ENCODE measurements at regions not wholly inside any gene's neighbourhood (a gene's known extent, or its start where the extent isn't known, plus 50 kb on each side); places are given as distances from the start of the nearest gene placed in this dataset.
"Not testable (repeated sequence)": the region's sequence is repeated elsewhere in the genome, so short reads cannot be mapped to it uniquely, and the experiment has no call there.

DNA sequence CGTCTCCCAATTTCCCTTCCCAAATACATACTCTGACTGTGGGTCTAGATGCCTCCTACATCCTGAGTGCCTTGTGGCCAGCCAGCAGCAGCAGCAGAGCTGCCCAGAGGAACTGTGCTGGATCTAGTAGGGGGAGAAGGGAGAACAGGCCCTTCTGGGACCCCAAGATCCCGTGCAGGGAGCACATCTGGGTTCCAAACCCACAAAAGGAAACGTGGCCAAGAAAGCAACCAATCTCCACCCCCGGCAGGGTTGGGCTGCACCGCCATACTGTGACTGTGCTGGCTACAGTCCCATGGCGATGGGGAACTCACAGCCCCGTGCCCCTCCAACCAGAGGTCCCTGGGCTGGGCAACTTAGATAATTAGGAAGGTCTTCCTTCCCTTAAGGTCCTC lies 86.3 kb downstream of the PPCDC start:
- H3K4me1 ChIP-seq: peaks cover 14% of the 10 kb centered on the region
- intact Hi-C loops (cut with DNase I): no loop called here
- DNase-seq: no peak
- TF ChIP-seq, protein P1, sequence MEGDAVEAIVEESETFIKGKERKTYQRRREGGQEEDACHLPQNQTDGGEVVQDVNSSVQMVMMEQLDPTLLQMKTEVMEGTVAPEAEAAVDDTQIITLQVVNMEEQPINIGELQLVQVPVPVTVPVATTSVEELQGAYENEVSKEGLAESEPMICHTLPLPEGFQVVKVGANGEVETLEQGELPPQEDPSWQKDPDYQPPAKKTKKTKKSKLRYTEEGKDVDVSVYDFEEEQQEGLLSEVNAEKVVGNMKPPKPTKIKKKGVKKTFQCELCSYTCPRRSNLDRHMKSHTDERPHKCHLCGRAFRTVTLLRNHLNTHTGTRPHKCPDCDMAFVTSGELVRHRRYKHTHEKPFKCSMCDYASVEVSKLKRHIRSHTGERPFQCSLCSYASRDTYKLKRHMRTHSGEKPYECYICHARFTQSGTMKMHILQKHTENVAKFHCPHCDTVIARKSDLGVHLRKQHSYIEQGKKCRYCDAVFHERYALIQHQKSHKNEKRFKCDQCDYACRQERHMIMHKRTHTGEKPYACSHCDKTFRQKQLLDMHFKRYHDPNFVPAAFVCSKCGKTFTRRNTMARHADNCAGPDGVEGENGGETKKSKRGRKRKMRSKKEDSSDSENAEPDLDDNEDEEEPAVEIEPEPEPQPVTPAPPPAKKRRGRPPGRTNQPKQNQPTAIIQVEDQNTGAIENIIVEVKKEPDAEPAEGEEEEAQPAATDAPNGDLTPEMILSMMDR (IDR thresholded peaks at IDR 0.05): no peak
- ATAC-seq: no peak
- H3K27me3 ChIP-seq: no peaks in the 10 kb centered on the region
- no peak overlapping the region for H3K27ac ChIP-seq
- peaks cover 9% of the 10 kb centered on the region for H3K9me3 ChIP-seq
- H3K4me3 ChIP-seq: no peak overlapping the region
- no peaks in the 10 kb centered on the region for H3K36me3 ChIP-seq

DNA sequence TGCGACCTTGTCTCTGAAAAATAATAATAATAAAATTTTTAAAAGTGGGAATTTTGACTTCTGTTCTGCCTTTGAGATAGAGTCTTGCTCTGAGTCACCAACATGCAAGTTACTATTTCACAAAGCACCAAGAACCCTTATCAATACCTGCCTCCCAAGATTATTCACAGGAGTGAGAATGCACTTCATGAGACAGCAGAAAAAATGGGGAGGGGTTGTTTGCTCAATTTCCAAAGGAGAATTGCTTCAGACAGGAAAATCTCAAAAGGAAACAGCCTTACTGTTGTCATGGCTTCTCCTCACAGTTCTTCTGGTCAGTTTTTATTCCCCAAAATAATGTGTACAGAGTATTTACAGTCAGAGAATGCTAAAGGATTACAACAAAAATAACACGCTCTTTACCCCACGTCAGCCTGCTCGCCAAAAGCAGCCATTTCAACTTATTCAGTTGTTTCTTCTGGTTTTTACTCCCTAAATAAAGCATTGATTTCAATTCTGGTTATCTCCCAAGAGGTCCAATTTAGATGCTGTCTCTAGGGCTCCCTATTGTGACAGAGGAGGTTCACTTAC lies 89.0 kb downstream of the PPCDC start:
- peaks cover 7% of the 10 kb centered on the region for H3K4me1 ChIP-seq
- no peak overlapping the region for H3K4me3 ChIP-seq
- TF ChIP-seq, protein P1 (IDR thresholded peaks at IDR 0.05): no peak
- intact Hi-C loops (cut with DNase I): no loop called here
- ATAC-seq: no peak
- no peaks in the 10 kb centered on the region for H3K27me3 ChIP-seq
- no peaks in the 10 kb centered on the region for H3K36me3 ChIP-seq
- H3K9me3 ChIP-seq: peaks cover 9% of the 10 kb centered on the region
- DNase-seq: no peak
- no peak overlapping the region for H3K27ac ChIP-seq

DNA sequence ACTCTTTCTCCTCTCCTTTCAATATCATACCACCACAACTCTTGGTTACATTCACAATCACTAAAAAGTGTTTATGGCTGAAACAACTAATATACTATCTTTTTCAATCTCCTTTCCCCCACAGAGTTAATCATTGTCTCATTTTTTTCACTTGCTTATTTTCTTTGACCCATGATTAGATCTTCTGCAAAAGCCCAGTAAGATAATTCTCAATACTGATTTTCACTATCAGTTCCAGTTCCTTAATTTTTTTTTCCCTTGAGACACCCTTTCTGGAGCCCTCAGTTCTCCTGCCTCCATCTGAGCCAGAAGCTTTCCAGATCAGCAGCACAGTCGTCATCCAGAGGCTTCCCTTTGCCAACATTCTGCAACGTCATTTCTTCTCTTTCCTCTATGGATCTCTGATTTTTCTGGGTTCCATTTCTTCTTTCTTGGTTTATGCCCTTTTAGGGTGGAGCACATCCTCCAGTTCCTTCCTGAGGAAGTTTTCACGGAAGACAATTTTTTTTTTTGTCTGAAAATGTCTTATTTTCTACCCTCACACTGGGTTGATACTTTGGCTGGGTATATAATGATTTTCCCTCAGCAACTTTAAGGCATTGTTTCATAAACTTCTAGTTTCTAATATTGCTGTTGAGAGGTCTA lies 88.7 kb upstream of the C15orf39 start:
- peaks cover 4% of the 10 kb centered on the region for H3K4me1 ChIP-seq
- H3K36me3 ChIP-seq: no peaks in the 10 kb centered on the region
- ATAC-seq (peak; percentile 34), DNase-seq (no peak)
- H3K9me3 ChIP-seq: peaks cover 9% of the 10 kb centered on the region
- intact Hi-C loops (cut with DNase I): no loop called here
- no peaks in the 10 kb centered on the region for H3K27me3 ChIP-seq
- H3K4me3 ChIP-seq: no peak overlapping the region
- TF ChIP-seq, protein P1 (IDR thresholded peaks at IDR 0.05): no peak
- H3K27ac ChIP-seq: no peak overlapping the region

DNA sequence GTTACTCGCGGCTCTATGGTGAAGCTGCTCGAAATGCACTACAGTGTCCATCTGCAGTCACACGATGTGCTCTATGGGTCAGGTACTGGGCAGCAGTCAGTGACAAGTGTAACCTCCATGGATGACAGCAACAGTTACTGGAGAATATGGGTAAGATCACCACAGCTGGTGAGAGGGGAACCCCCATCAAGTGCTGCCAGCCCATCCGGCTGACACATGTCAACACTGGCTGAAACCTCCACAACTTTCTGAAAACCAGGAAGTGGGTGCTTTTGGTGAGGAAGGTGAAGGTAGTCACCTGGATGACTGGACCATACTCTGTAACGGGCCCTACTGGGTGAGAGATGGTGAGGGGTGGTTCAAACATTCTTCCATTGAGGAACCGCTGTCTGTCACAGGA lies 87.4 kb upstream of the C15orf39 start:
- no peaks in the 10 kb centered on the region for H3K36me3 ChIP-seq
- no peak for DNase-seq
- intact Hi-C loops (cut with DNase I): no loop called here
- H3K4me1 ChIP-seq: no peaks in the 10 kb centered on the region
- peaks cover 9% of the 10 kb centered on the region for H3K9me3 ChIP-seq
- H3K27ac ChIP-seq: no peak overlapping the region
- H3K4me3 ChIP-seq: no peak overlapping the region
- TF ChIP-seq, protein P1 (IDR thresholded peaks at IDR 0.05): no peak
- no peak for ATAC-seq
- H3K27me3 ChIP-seq: no peaks in the 10 kb centered on the region

DNA sequence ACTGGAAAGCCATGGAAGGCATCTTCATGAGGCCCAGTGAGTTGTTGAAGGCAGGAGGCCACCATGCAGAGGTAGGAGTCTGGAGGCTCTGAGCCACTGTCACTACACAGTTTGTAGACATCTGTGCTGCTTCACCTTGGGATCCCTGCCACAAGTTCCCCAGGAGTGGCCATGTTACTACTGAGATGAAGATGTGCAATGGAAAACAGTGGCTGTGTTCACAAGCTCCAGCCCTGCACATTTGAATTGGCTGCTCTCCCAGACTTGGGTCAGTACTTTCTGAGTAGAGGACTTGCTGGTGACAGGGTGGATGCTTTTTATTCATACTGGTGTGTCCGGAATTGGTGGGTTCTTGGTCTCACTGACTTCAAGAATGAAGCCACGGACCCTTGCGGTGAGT lies 86.9 kb upstream of the C15orf39 start:
- intact Hi-C loops (cut with DNase I): no loop called here
- Histone ChIP-seq H3K4me3 (no peak overlapping the region), H3K9me3 (peaks cover 9% of the 10 kb centered on the region), H3K36me3 (no peaks in the 10 kb centered on the region), H3K27ac (no peak overlapping the region), H3K4me1 (no peaks in the 10 kb centered on the region), H3K27me3 (no peaks in the 10 kb centered on the region)
- TF ChIP-seq, protein P1 (IDR thresholded peaks at IDR 0.05): no peak
- DNase-seq (no peak), ATAC-seq (no peak)

DNA sequence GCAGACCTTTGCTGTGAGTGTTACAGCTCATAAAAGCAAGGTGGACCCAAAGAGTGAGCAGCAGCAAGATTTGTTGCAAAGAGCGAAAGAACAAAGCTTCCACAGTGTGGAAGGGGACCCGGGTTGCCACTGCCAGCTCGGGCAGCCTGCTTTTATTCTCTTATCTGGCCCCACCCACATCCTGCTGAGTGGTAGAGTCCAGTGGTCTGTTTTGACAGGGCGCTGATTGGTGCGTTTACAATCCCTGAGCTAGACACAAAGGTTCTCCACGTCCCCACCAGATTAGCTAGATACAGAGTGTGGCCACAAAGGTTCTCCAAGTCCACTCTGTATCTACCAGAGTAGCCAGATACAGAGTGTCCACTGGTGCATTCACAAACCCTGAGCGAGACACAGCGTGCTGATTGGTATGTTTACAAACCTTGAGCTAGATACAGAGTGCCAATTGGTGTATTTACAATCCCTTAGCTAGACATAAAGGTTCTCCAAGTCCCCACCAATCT lies 86.2 kb upstream of the C15orf39 start:
- intact Hi-C loops (cut with DNase I); H3K27me3 ChIP-seq; H3K36me3 ChIP-seq; H3K4me1 ChIP-seq; ATAC-seq; H3K9me3 ChIP-seq; H3K4me3 ChIP-seq; H3K27ac ChIP-seq; DNase-seq: not testable (repeated sequence)

DNA sequence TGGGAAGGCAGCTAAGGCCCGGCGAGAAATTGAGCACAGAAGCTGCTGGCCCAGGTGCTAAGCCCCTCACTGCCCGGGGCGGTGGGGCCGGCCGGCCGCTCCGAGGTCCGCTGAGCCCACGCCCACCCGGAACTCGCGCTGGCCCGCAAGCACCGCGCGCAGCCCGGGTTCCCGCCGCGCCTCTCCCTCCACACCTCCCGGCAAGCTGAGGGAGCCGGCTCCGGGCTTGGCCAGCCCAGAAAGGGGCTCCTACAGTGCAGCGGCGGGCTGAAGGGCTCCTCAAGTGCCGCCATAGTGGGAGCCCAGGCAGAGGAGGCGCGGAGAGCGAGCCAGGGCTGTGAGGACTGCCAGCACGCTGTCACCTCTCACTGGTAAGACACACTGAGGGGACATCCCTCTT lies 85.5 kb upstream of the C15orf39 start:
- ATAC-seq; DNase-seq; H3K9me3 ChIP-seq; H3K27me3 ChIP-seq; H3K36me3 ChIP-seq; H3K4me1 ChIP-seq; H3K27ac ChIP-seq; H3K4me3 ChIP-seq; intact Hi-C loops (cut with DNase I): not testable (repeated sequence)
